NCI-H748 treated with DMSO at 0.1 percent for 48 hours (cell line): ENCODE measurements at regions not wholly inside any gene's neighbourhood (a gene's known extent, or its start where the extent isn't known, plus 50 kb on each side); places are given as distances from the start of the nearest gene placed in this dataset.

ENCODE experiments used
- DNase-seq: peaks from one replicate; lab custom pipeline; 2025; lab: John Stamatoyannopoulos, UW

GRCh38 chr12:124687174-124687902 is 119.9 kb upstream of the NCOR2 start:
- DNase-seq = no peak

- no peak for DNase-seq
Measured at GRCh38 chr12:124686370-124687173, 119.2 kb upstream of the NCOR2 start.

DNA sequence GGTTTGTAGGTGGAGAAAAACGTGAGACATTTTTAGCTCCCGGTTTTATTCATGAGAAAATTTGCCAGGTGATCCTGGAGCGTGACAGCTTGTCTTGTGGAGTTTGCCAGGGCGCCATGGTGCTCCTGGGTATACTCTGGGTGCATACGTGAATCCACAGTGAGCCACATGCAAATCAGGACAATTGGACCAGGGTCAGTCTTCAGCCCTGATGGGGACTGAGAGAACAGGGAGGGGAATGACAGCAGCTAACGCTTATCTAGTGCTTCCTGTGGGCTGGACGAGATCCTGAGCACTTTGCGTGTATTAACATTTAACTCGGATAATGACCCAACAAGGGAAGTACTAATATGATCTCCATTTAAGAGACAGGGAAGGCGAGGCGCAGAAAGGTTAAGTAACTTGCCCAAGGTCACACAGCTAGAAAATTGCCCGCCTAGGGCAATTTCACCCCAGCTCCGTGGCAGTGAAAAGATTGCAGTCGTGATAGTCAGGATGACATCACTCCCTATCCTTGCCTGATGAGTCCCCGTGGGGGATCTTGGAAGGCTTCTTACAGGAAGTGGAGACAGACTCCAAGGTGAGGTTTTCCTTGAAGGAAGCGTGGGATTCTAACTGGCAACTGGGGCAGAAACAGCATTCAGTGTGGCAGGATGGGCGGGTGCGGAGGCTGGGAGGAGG is 118.4 kb upstream of the NCOR2 start:
- DNase-seq = no peak

DNA sequence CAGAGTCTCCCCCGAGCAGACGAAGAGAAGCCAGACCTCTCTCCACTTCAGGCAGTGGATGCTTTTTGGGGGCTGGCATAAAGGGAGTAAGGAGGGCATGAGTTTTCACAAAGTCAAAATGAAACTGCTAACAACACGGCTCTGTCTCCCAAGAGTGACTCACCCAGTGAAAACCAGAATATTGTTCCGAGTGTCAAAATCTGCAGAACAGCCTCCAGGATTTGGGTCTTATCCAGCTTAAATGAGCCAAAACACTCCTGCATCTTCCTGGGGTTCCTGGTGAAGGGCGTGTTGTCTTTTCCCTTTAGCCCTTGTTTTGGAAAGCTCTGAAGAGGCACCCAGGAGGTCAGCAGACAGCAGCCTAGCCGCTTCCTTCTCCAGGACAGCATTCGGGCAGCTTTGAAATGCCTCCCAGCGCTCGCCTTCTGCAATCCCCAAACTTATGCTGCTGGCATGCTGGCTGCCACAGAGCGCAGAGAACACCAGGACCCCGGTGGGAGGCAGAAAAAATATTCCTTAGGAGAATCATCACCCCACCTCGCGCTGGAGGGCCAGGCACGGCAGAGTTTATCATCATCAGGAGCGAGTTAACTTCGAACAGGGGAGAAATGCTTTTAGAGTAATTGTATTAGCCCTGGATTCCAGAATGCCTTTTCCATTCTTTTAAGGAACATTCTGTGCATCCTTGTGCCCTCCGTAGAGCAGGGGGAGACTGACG is 117.7 kb upstream of the NCOR2 start:
- DNase-seq = no peak

GRCh38 chr12:124684496-124684895 is 117.1 kb upstream of the NCOR2 start:
- DNase-seq = no peak

DNA sequence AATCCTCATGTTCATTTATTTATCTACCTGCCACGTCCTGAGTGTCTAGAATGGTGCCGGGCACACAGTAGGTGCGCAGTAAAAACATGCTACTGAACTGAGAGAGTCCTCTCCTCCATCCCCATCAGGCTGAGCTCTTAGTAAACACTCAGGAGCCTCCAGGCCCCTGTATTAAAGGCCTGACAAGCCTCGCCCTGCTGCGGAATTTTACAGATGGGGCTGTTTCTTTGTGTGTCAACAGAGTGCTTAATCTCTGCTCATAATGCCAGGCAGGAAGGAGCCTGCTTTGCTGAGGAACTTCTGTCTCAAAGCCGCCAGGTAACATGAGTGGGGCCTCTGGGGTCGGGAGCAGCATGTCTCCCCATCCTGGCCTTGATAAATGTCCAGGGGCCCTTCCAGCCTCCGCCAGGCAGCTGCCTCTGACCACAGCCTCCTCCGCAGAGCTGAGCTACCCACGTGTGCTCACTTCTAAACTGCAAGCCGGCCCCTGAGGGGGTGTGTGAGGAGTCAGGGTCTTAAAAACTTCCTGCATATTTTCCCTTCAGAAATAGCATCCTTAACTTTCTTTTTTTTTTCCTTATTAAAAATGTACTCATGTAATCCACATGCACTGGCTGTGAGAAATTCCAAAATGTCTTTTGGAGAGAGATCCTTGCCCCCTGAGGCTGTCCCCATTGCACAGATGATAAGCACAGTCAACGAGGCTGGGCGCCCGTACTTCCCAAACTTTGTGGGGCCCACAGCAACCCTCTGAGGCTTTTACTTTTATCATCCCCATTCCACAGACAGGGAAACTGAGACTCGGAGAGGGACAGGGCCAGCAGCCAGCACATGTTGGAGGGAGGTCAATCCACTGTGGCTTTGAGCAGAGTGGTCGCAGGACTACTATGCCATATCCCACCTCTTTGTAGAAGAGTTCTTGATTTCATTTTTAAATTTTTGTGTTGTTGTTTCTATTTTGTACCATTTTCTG is 116.0 kb upstream of the NCOR2 start:
- DNase-seq = no peak

DNA sequence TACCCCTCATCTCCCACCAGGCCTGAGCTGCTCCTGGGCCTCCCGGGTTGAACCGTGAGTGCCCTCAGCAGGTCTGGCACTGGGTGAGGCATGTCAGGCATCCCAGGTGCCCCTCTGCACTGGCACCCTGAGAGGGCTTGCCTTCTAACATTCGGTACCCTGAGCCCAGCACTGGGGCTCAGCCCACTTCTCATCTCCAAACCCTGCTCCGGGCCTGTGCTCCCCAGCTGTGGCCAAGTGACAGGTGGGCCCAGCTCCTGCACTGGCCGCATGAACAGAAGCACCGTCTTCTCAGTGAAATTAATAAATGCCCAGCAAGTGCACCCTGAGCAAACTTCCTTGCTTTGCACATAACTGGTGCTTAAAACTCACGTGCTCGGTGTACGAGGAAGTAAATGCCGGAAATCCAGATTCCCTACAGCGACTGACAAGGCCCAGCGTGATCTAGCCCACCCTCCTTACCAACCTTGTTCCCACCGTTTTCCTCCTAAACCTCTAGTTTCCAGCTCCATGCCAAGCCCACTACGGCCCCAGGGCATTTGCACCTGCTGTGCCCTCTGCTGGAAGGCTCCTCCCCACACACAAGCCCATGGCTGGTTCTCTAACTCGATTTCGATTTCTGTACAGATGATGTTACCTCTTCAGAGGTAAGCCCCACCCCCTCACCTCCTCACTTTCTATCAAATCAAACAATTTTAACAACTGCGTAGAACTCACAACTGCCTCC is 115.2 kb upstream of the NCOR2 start:
- DNase-seq = no peak

DNA sequence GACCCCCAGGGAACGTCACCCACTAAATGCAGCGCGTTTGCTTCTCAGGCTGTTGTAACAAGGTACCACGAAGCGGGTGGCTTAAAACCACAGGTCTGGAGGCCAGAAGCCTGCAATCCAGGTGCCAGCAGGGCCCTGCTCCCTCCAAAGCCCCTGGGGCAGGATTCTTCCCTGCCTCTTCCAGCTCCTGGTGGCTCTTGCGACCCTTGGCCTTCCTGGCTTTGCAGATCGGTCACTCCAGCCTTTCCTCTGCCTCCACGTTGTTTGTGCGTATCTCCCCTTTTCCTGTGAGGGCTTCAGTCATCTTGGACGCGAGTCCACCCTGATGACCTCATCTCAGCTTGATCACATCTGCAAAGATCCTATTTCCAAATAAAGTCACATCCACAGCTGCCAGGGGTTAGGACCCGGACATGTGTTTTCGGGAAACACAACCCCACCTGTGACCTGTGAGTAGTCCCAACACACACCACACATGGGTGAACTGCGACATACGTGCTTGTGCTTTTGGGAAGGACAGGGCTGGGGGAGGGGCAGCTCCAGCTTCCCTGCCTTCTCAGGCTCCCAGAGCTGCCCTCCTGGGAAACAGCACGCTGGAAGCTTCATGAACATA is 114.5 kb upstream of the NCOR2 start:
- no peak for DNase-seq

DNA sequence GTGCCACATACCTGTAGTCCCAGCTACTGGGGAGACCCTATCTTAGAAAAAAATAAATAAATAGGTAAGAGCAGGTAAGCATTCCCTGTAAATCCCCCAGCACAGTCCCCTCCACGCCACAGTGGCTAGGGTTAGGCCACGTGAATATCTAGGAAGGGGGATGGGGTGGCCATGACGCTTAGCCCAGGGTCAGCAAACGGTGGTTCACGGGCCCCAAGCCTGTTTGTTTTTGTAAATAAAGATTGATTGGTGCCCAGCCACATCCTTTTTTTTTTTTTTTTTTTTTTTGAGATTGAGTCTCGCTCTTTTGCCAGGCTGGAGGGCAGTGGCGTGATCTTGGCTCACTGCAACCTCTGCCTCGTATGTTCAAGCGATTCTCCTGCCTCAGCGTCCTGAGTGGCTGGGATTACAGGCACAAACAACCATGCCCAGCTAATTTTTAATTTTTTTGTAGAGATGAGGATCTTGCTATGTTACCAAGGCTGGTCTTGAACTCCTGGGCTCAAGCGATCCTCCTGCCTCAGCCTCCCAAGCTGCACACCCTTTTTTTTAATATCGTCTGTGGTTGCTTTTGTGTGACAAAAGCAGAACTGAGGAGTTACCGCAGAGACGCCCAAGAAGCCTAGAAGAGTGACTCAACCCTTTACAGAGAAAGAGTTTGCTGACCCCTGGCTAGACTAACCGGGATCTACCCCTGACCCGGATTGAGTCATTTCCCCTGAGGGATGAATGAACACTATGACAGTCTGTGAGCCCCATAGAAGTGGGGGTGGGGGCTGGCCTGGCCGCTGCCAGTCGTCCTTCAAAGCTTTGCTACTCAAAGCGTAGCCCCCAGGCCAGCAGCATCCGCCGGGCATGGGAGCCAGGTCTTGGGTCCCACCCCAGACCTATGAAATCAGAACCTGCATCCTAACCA is 113.7 kb upstream of the NCOR2 start:
- DNase-seq = no peak

DNA sequence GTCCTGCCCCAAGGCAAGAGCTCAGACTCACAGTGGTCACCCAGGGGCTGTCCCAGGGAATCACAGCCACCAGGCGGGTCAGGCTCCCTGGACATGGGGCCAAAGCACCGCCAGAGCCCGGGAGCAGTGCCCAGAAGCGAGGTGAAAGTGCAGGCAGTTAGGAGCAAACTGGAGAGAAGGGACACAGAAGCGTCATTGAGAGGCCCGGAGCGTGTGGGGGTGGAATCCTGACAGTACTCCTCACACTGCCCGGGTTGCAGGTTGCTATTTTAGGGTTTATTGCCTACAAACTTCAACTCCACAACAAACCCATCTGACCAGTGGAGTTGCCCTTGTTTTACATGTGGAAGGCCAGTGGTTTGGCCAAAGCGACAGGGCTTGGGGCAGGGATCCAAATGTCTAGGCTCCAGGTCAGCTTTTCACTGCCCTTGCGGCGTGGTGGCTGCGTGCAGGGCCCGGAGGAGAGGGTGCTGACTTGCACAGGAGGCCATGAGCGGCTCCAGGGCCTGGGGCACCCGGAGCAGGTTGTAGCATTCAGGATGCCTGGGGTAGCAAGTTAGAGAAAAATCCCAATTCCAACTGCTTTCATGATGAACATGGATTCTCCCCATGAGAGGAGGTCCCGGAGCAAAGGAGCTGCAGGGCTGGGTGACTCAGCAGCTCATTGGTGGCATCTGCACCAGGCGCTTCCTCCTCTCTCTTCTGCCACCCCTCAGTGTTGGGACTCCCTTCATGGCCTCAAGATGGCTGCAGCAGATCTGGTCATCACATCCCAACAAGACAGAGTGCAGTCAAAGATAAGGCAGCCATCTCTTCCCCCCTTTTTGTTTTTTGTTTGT is 112.3 kb upstream of the NCOR2 start:
- no peak for DNase-seq

- DNase-seq = no peak
Measured at GRCh38 chr12:124679047-124679446, 111.6 kb upstream of the NCOR2 start.

- no peak for DNase-seq
Measured at GRCh38 chr12:124678421-124678893, 111.0 kb upstream of the NCOR2 start.

GRCh38 chr12:124677552-124678356 is 110.3 kb upstream of the NCOR2 start:
- no peak for DNase-seq

GRCh38 chr12:124676714-124677462 is 109.5 kb upstream of the NCOR2 start:
- no peak for DNase-seq

- DNase-seq = no peak
Measured at GRCh38 chr12:124675881-124676713, 108.7 kb upstream of the NCOR2 start.
